ENCODE measurements at regions not wholly inside any gene's neighbourhood (a gene's known extent, or its start where the extent isn't known, plus 50 kb on each side); places are given as distances from the start of the nearest gene placed in this dataset.

DNA sequence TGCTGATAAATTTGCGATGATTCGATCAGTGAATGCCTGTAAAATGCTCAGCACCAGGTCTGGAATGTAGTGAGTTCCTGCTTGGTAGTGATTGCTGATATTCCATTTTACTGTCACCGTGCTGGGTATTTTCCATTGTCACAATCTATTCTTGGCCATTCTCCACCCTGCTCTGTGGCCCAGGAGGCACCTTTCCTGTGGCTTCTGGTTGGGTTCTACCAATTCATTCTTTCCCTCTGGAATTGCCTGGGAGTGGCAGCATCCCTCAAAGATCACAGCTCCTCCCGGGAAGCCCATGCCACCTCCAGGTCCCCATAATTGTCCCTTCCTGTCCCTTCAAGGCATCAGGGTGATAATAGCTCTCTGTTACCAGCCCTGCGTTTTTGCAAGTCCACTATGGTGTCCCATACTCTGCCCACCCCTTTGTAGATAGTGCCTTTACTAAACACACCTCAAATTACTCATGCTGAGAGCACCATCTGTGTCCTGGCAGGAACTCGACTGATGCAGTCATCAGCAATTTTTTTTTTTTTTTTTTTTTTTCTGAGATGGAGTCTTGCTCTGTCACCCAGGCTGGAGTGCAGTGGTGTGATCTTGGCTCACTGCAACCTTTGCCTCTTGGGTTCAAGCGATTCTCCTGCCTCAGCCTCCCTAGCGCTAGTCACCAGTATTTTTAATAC, 177.8 kb upstream of the PROK2 start:
- Histone ChIP-seq H3K4me3 (no peak overlapping the region), H3K4me1 (ENCODE audit: control insufficient read depth in 5 of 5, insufficient read depth in 5 of 5, low read length in 5 of 5) (no peaks in the 10 kb centered on the region), H3K27ac (ENCODE audit: low read depth in 1 of 2, low read length in 1 of 2) (no peak overlapping the region), H3K36me3 (ENCODE audit: control insufficient read depth in 4 of 4, insufficient read depth in 4 of 4, low read length in 4 of 4) (no peaks in the 10 kb centered on the region), H3K9ac (ENCODE audit: insufficient read depth in 1 of 2, low read length in 2 of 2) (no peak overlapping the region), H3K9me3 (ENCODE audit: control insufficient read depth in 4 of 4, insufficient read depth in 3 of 4, low read length in 3 of 4) (no peaks in the 10 kb centered on the region), H3K27me3 (ENCODE audit: control insufficient read depth in 3 of 3, insufficient read depth in 3 of 3, low read length in 2 of 3) (peaks cover 0 to 12% (median 10%) of the 10 kb centered on the region in 3 donors)
- ATAC-seq (ENCODE audit: insufficient read depth, low FRiP score): no peak
- no peak for DNase-seq
- 80 to 82% methylated on average over 8 of the region's 8 CpGs for WGBS, 2 donors
- TF ChIP-seq, protein P1, sequence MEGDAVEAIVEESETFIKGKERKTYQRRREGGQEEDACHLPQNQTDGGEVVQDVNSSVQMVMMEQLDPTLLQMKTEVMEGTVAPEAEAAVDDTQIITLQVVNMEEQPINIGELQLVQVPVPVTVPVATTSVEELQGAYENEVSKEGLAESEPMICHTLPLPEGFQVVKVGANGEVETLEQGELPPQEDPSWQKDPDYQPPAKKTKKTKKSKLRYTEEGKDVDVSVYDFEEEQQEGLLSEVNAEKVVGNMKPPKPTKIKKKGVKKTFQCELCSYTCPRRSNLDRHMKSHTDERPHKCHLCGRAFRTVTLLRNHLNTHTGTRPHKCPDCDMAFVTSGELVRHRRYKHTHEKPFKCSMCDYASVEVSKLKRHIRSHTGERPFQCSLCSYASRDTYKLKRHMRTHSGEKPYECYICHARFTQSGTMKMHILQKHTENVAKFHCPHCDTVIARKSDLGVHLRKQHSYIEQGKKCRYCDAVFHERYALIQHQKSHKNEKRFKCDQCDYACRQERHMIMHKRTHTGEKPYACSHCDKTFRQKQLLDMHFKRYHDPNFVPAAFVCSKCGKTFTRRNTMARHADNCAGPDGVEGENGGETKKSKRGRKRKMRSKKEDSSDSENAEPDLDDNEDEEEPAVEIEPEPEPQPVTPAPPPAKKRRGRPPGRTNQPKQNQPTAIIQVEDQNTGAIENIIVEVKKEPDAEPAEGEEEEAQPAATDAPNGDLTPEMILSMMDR (IDR thresholded peaks at IDR 0.05; ENCODE audit: control extremely low read depth, extremely low read depth): no peak

DNA sequence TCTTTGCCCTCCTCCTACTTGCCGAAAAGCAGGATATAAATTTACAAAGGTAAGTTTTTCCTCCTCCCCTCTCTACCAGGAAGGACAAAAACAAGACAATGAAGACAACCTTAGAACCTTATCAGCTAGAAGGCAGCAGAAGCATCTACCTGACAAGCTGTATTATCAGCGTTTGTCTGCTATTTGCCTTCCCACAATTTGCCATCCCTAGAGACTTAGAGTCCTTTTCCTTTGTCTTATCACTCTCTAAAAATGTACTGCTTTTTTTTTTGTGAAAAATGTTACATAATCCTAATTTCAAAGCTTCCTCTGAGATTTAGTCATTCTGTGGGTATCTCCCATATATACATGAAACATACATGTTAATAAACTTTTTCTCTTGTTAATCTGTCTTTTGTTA, 176.9 kb upstream of the PROK2 start:
- H3K27me3 ChIP-seq (ENCODE audit: control insufficient read depth in 3 of 3, insufficient read depth in 3 of 3, low read length in 2 of 3): peaks cover 0 to 12% (median 10%) of the 10 kb centered on the region in 3 donors
- no peak for ATAC-seq (ENCODE audit: insufficient read depth, low FRiP score)
- WGBS, 2 donors: 57 to 92% methylated on average over 2 of the region's 2 CpGs

DNA sequence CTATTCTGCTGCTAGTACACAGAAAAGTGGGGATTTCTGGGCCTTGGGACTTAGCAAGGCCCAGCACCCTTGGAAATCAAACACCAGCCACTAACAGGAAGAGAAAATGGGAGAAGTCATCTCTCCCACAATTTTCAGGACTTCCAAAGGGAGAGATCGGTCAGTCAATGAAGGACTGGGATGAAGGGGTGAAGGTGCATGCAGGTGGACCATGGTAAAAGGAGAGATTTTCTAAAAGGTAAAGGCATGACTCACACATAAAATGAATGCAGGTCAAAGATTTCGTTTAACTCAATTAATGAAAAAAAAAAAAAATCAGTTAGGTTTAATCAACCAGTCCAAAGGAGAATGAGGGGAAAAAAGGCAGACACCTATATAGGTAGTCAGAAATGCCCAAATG, 176.4 kb upstream of the PROK2 start:
- ATAC-seq (ENCODE audit: insufficient read depth, low FRiP score): no peak
- H3K9me3 ChIP-seq (ENCODE audit: control insufficient read depth in 4 of 4, insufficient read depth in 3 of 4, low read length in 3 of 4): no peaks in the 10 kb centered on the region
- H3K27me3 ChIP-seq (ENCODE audit: control insufficient read depth in 3 of 3, insufficient read depth in 3 of 3, low read length in 2 of 3): peaks cover 0 to 10% (median 8%) of the 10 kb centered on the region in 3 donors
- H3K4me3 ChIP-seq: no peak overlapping the region
- 90 to 96% methylated on average over 2 of the region's 2 CpGs for WGBS, 2 donors
- no peak for DNase-seq
- no peak overlapping the region for H3K27ac ChIP-seq (ENCODE audit: low read depth in 1 of 2, low read length in 1 of 2)
- no peak overlapping the region for H3K9ac ChIP-seq (ENCODE audit: insufficient read depth in 1 of 2, low read length in 2 of 2)
- no peaks in the 10 kb centered on the region for H3K4me1 ChIP-seq (ENCODE audit: control insufficient read depth in 5 of 5, insufficient read depth in 5 of 5, low read length in 5 of 5)
- H3K36me3 ChIP-seq (ENCODE audit: control insufficient read depth in 4 of 4, insufficient read depth in 4 of 4, low read length in 4 of 4): no peaks in the 10 kb centered on the region
- TF ChIP-seq, protein P1 (IDR thresholded peaks at IDR 0.05; ENCODE audit: control extremely low read depth, extremely low read depth): no peak

More for the DNA sequence above, 176.9 kb upstream of the PROK2 start:
- H3K4me3 ChIP-seq: no peak overlapping the region
- no peaks in the 10 kb centered on the region for H3K9me3 ChIP-seq (ENCODE audit: control insufficient read depth in 4 of 4, insufficient read depth in 3 of 4, low read length in 3 of 4)
- no peaks in the 10 kb centered on the region for H3K4me1 ChIP-seq (ENCODE audit: control insufficient read depth in 5 of 5, insufficient read depth in 5 of 5, low read length in 5 of 5)
- H3K9ac ChIP-seq (ENCODE audit: insufficient read depth in 1 of 2, low read length in 2 of 2): no peak overlapping the region
- TF ChIP-seq, protein P1 (IDR thresholded peaks at IDR 0.05; ENCODE audit: control extremely low read depth, extremely low read depth): no peak
- H3K27ac ChIP-seq (ENCODE audit: low read depth in 1 of 2, low read length in 1 of 2): no peak overlapping the region
- DNase-seq: no peak
- no peaks in the 10 kb centered on the region for H3K36me3 ChIP-seq (ENCODE audit: control insufficient read depth in 4 of 4, insufficient read depth in 4 of 4, low read length in 4 of 4)

DNA sequence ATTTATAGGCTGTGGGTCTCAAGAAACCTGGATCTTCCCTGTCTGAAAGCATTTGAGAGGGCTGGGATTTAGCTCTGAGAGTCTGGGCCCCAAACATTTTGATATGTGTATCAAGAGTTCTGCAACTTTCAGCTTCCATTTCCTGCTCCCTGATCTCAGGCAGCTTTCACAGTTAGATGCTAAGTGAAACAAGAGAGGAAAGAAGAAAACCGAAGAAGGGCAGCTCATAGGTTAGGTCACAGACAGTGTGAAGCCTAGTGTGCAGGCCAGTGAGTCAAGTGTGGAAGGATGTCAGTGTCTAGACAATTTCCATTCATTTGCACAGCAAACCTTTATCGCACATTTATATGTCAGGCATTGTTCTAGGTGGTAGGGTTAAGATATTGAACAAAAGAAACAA, 173.6 kb upstream of the PROK2 start:
- DNase-seq: no peak
- TF ChIP-seq, protein P1 (IDR thresholded peaks at IDR 0.05; ENCODE audit: control extremely low read depth, extremely low read depth): no peak
- peaks cover 0 to 6% (median 0%) of the 10 kb centered on the region in 5 donors for H3K4me1 ChIP-seq (ENCODE audit: control insufficient read depth in 5 of 5, insufficient read depth in 5 of 5, low read length in 5 of 5)
- no peaks in the 10 kb centered on the region for H3K36me3 ChIP-seq (ENCODE audit: control insufficient read depth in 4 of 4, insufficient read depth in 4 of 4, low read length in 4 of 4)
- no peak overlapping the region for H3K27ac ChIP-seq (ENCODE audit: low read depth in 1 of 2, low read length in 1 of 2)
- no peak for ATAC-seq (ENCODE audit: insufficient read depth, low FRiP score)
- H3K9ac ChIP-seq (ENCODE audit: insufficient read depth in 1 of 2, low read length in 2 of 2): no peak overlapping the region
- no peak overlapping the region for H3K4me3 ChIP-seq
- H3K27me3 ChIP-seq (ENCODE audit: control insufficient read depth in 3 of 3, insufficient read depth in 3 of 3, low read length in 2 of 3): peaks cover 0 to 7% (median 5%) of the 10 kb centered on the region in 3 donors
- 68 to 78% methylated on average over 2 of the region's 2 CpGs for WGBS, 2 donors
- no peaks in the 10 kb centered on the region for H3K9me3 ChIP-seq (ENCODE audit: control insufficient read depth in 4 of 4, insufficient read depth in 3 of 4, low read length in 3 of 4)
